HCT116 (cell line): ENCODE measurements at regions not wholly inside any gene's neighbourhood (a gene's known extent, or its start where the extent isn't known, plus 50 kb on each side); places are given as distances from the start of the nearest gene placed in this dataset.

Source experiments
- EZH2 ChIP-seq: fragments of 200-600 bp; sonication (generic); IDR thresholded peaks from 2 replicates; pipeline ENCODE4 v1.6.1; 2017; ENCODE audit warnings: antibody characterized with exemption, mixed run types
- EZH2phosphoT487 ChIP-seq: fragments of 200-600 bp; IDR thresholded peaks from 2 replicates; pipeline ENCODE4 v1.6.1; 2018; ENCODE audit warnings: antibody characterized with exemption, borderline replicate concordance
- FOSL1 ChIP-seq: IDR thresholded peaks from 2 replicates; pipeline ENCODE4 v1.6.1; 2012; ENCODE audit warnings: low read depth
- JUND ChIP-seq: IDR thresholded peaks from 2 replicates; pipeline ENCODE4 v1.6.1; 2012
- POLR2A ChIP-seq: IDR thresholded peaks from 2 replicates; pipeline ENCODE4 v1.7.0; 2011; ENCODE audit warnings: borderline replicate concordance; ENCODE audit not compliant: insufficient read depth, insufficient read length; ENCODE audit errors: extremely low read depth
- RAD21 ChIP-seq: IDR thresholded peaks from 2 replicates; pipeline ENCODE4 v1.6.1; 2012; ENCODE audit warnings: low read depth, mild to moderate bottlenecking
- TCF7L2 ChIP-seq: IDR thresholded peaks from 2 replicates; pipeline ENCODE4 v1.7.0; 2011; ENCODE audit warnings: borderline replicate concordance, inconsistent platforms; ENCODE audit not compliant: insufficient read depth, insufficient read length; ENCODE audit errors: extremely low read depth
- YY1 ChIP-seq: IDR thresholded peaks from 2 replicates; pipeline ENCODE4 v1.6.1; 2011; ENCODE audit warnings: low read length, low read depth, moderate library complexity, mild to moderate bottlenecking; ENCODE audit not compliant: insufficient replicate concordance; ENCODE audit errors: extremely low read depth
- ZNF274 ChIP-seq: fragments of 200-500 bp; sonication (Bioruptor generic); IDR thresholded peaks from 2 replicates; pipeline ENCODE4 v1.6.1; 2014; ENCODE audit warnings: mild to moderate bottlenecking, low read depth, low read length, inconsistent platforms
- TF ChIP-seq, protein P1 (sequence below), 3 experiments: fragments of 200-600 bp in 1 of 3; sonication (generic) in 1 of 3; IDR thresholded peaks in 2 of 3; conservative IDR thresholded peaks in 1 of 3; 2 replicates each; pipeline ENCODE4 v1.5.1; 2012 to 2017; ENCODE audit warnings: low read depth in 2 of 3, low read length in 2 of 3, antibody characterized with exemption in 1 of 3, borderline replicate concordance in 1 of 3, control low read depth in 1 of 3, mild to moderate bottlenecking in 1 of 3, mixed read lengths in 1 of 3, mixed run types in 1 of 3, moderate library complexity in 1 of 3; ENCODE audit not compliant: insufficient read depth in 1 of 3
- TF ChIP-seq, protein P2 (sequence below): IDR thresholded peaks from 2 replicates; pipeline ENCODE4 v1.6.1; 2012

DNA sequence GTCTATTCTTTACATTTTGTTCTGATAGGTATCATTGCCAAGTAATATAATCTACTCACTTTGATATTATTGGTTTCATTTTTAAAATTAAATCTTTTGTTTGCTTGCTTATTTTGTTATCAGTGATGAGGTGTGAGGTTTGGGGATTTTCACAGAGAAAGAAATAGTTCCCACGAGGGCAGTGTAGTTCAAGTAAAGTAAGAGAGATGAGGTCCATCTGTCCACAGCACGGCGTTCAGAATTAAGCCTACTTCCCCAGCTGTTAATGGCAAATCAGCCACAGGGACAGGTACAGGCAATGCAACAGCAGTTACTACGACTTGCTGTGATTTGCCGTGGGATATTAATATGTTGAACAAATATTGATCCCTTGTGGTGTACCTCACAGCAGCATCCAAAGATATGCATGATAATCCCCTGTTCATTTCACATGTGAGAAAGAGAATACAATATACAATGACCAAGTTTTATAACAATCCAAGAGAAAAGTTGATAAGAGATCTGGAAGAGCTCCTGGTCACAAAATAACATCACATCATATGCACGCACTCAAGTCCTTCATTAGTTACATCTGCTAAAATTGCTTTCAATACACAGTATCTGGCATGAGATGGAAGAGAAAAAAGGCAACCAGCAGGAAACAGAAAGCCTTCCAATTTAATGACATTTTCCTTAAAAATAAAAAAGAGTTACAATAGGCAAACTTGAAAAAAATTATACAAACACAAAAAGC is 131.6 kb downstream of the TUSC7 start:
- TF ChIP-seq POLR2A: no peak
- no peak for TF ChIP-seq JUND
- TF ChIP-seq, protein P1, sequence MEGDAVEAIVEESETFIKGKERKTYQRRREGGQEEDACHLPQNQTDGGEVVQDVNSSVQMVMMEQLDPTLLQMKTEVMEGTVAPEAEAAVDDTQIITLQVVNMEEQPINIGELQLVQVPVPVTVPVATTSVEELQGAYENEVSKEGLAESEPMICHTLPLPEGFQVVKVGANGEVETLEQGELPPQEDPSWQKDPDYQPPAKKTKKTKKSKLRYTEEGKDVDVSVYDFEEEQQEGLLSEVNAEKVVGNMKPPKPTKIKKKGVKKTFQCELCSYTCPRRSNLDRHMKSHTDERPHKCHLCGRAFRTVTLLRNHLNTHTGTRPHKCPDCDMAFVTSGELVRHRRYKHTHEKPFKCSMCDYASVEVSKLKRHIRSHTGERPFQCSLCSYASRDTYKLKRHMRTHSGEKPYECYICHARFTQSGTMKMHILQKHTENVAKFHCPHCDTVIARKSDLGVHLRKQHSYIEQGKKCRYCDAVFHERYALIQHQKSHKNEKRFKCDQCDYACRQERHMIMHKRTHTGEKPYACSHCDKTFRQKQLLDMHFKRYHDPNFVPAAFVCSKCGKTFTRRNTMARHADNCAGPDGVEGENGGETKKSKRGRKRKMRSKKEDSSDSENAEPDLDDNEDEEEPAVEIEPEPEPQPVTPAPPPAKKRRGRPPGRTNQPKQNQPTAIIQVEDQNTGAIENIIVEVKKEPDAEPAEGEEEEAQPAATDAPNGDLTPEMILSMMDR (IDR thresholded peaks at IDR 0.05 in 2 of 3, conservative IDR thresholded peaks at IDR 0.05 in 1 of 3; ENCODE audit: borderline replicate concordance in 1 of 3, insufficient read depth in 1 of 3, low read depth in 2 of 3, low read length in 2 of 3): no peak
- no peak for TF ChIP-seq EZH2
- no peak for TF ChIP-seq RAD21
- TF ChIP-seq, protein P2, sequence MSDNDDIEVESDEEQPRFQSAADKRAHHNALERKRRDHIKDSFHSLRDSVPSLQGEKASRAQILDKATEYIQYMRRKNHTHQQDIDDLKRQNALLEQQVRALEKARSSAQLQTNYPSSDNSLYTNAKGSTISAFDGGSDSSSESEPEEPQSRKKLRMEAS: no peak
- no peak for TF ChIP-seq TCF7L2
- TF ChIP-seq EZH2phosphoT487: no peak
- no peak for TF ChIP-seq YY1
- no peak for TF ChIP-seq FOSL1
- no peak for TF ChIP-seq ZNF274
